ENCODE measurements at regions not wholly inside any gene's neighbourhood (a gene's known extent, or its start where the extent isn't known, plus 50 kb on each side); places are given as distances from the start of the nearest gene placed in this dataset.
"Not testable (repeated sequence)": the region's sequence is repeated elsewhere in the genome, so short reads cannot be mapped to it uniquely, and the experiment has no call there.

- not testable (repeated sequence) for TF ChIP-seq CTCF, POLR2A (IDR thresholded peaks at IDR 0.05)
These were observed 57.5 kb upstream of the INPP4B start for GRCh38 chr4:142903617-142904016.
